Dendritic cell treated with granulocyte-macrophage colony-stimulating factor and Interleukin-4, amounts not matched to agents 40 ng/mL and 50 ng/mL, for 4 days (primary cell): ENCODE measurements at regions not wholly inside any gene's neighbourhood (a gene's known extent, or its start where the extent isn't known, plus 50 kb on each side); places are given as distances from the start of the nearest gene placed in this dataset.
"Not testable (repeated sequence)": the region's sequence is repeated elsewhere in the genome, so short reads cannot be mapped to it uniquely, and the experiment has no call there.

Experiments used
- H3K27ac Mint-ChIP-seq: one replicate; pipeline ENCODE4 v1.8.0; 2022; ENCODE audit warnings: mild to moderate bottlenecking, mixed read lengths
- H3K27me3 Mint-ChIP-seq: one replicate; pipeline ENCODE4 v1.8.0; 2022; ENCODE audit warnings: mild to moderate bottlenecking, mixed read lengths
- H3K36me3 Mint-ChIP-seq: one replicate; pipeline ENCODE4 v1.8.0; 2022; ENCODE audit warnings: low read depth, mixed read lengths
- H3K4me1 Mint-ChIP-seq: one replicate; pipeline ENCODE4 v1.8.0; 2022; ENCODE audit warnings: low read depth, mixed read lengths
- H3K4me3 Mint-ChIP-seq: one replicate; pipeline ENCODE4 v1.8.0; 2022; ENCODE audit warnings: mild to moderate bottlenecking, moderate library complexity, mixed read lengths
- H3K9me3 Mint-ChIP-seq: one replicate; pipeline ENCODE4 v1.8.0; 2022; ENCODE audit warnings: mixed read lengths
- intact Hi-C: fragments of 100-400 bp; cut with micrococcal nuclease; formaldehyde crosslinking; loops from one replicate; pipeline ENCODE4 v1.15.0; 2022

DNA sequence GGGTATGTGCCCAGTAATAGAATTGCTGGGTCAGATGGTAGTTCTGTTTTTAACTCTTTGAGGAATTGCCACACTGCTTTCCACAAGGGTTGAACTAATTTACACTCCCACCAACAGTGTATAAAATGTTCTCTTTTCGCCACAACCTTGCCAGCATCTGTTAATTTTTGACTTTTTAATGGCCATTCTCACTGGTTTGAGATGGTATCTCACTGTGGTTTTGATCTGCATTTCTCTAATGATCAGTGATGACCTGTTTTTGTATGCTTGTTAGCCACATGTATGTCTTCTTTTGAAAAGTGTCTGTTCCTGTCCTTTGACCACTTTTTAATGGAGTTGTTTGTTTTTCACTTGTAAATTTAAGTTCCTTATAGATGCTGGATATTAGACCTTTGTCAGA is 486.2 kb upstream of the TNP1 start:
- peaks cover 86% of the 10 kb centered on the region for H3K27me3 Mint-ChIP-seq
- H3K4me3 Mint-ChIP-seq, H3K27ac Mint-ChIP-seq, intact Hi-C loops, H3K36me3 Mint-ChIP-seq, H3K4me1 Mint-ChIP-seq: not testable (repeated sequence)
- H3K9me3 Mint-ChIP-seq, result peaks cover 36% of the 10 kb centered on the region

DNA sequence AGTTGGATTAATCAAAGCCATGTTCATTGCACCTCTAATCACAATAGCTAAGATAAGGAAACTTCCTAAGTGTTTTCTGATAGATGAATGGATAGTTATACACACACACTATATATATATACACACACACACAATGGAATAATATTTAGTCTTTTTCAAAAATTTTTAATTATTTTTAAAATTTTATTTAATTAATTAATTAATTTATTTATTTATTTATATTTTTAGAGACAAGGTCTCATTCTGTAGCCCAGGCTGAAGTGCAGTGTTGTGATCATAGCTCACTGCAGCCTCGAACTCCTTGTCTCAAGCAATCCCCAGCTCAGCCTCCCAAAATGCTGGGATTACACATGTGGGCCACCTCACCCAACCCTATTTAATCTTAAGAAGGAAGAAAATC is 481.0 kb upstream of the TNP1 start:
- H3K27ac Mint-ChIP-seq, result no peak overlapping the region
- H3K27me3 Mint-ChIP-seq, result peaks cover 66% of the 10 kb centered on the region
- H3K4me1 Mint-ChIP-seq, result no peaks in the 10 kb centered on the region
- no peaks in the 10 kb centered on the region for H3K36me3 Mint-ChIP-seq
- no peaks in the 10 kb centered on the region for H3K9me3 Mint-ChIP-seq
- intact Hi-C loops, result no loop called here
- H3K4me3 Mint-ChIP-seq, result no peak overlapping the region

DNA sequence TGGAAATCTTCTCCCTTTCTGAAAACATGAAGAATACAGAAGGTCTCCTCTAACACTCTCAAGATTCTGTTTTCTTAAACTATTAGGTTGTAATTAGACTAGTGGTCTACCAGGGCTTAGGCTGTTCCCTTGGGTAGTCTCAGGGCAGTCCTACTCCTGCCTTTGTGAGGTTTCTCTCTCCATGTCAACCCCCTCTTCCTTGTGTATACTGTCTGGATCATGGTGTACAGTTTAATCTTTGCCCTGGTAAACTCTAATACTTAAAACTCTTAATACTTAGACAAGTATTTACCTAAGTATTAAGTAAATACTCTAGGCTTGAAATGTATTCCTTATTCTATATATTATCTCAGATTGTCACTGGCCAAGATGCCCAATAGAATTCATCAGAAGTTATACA is 480.3 kb upstream of the TNP1 start:
- Mint-ChIP-seq H3K27me3 (peaks cover 64% of the 10 kb centered on the region), H3K27ac (no peak overlapping the region), H3K9me3 (no peaks in the 10 kb centered on the region), H3K4me3 (no peak overlapping the region), H3K36me3 (no peaks in the 10 kb centered on the region), H3K4me1 (no peaks in the 10 kb centered on the region)
- intact Hi-C loops, result no loop called here

DNA sequence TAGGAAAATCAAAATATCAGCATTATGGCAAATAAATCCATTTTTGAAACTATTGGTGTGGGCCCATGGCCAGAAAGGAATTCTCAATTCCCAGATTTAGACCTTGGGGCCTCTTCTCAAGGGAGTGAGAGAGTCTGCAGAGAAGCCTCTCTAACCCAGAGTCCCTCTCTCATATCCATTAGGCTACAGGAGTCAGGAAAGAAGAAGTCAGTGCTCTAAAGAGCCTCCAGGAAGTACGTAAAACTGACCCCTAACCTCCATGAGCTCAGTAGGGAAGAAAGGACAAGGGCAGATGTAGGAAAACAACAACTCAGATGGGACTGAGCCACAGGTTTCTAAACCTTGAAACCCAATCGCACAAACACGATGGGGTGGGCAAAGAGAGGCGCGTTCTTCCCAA is 479.9 kb upstream of the TNP1 start:
- intact Hi-C loops, result no loop called here
- Mint-ChIP-seq H3K9me3 (no peaks in the 10 kb centered on the region), H3K4me1 (no peaks in the 10 kb centered on the region), H3K27me3 (peaks cover 62% of the 10 kb centered on the region), H3K36me3 (no peaks in the 10 kb centered on the region), H3K27ac (no peak overlapping the region), H3K4me3 (no peak overlapping the region)

DNA sequence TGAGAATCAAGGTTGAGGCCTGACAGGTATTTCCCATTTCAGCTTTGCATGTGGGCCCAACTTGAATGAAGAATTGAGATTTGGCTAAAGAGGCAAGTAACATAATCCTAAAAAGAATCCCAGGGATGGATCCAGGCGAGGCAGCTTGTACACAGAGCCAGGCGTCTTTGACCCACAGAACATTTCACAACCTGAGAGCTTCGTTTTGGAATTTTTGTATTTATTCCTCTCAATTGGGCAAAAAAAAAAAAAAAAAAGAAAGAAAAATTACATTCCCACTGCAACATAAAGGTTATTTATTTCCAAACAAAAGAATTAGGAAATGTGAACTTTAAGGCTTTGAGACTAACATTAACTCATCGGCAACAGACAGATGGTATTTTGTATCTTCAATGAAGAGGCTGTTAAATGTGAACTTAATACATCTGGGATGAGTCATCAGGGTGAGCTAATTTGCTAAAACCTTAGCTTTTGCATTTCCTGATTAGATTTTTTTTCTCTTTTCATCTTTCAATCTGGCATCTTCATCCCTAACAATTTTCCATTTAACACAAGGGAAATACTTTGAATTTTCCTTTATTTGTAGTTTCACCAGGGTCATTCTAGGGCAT is 478.5 kb upstream of the TNP1 start:
- intact Hi-C loops, result no loop called here
- Mint-ChIP-seq H3K27me3 (peaks cover 61% of the 10 kb centered on the region), H3K36me3 (no peaks in the 10 kb centered on the region), H3K4me3 (no peak overlapping the region), H3K9me3 (no peaks in the 10 kb centered on the region), H3K4me1 (no peaks in the 10 kb centered on the region), H3K27ac (no peak overlapping the region)

DNA sequence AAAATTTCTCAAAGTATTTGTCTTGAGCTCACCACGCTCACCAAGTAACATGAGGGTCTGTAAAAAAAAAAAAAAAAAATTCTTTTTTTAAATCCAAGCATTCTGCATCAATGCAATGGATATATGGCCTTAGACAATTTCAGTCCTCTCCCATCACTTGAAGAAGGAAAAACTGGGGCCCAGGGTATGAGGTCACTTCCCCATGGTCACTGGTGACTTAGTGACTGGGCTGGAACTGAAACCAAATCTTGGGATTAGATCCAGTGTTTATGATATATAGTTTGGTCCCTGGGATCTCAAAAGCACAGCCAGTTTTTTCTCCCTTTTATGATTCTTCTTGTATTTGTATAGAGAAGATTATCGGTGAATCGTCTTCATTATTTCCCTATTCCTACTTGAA is 477.9 kb upstream of the TNP1 start:
- Mint-ChIP-seq H3K4me3 (no peak overlapping the region), H3K36me3 (no peaks in the 10 kb centered on the region), H3K9me3 (no peaks in the 10 kb centered on the region), H3K27me3 (peaks cover 58% of the 10 kb centered on the region), H3K27ac (no peak overlapping the region), H3K4me1 (no peaks in the 10 kb centered on the region)
- intact Hi-C loops, result no loop called here

DNA sequence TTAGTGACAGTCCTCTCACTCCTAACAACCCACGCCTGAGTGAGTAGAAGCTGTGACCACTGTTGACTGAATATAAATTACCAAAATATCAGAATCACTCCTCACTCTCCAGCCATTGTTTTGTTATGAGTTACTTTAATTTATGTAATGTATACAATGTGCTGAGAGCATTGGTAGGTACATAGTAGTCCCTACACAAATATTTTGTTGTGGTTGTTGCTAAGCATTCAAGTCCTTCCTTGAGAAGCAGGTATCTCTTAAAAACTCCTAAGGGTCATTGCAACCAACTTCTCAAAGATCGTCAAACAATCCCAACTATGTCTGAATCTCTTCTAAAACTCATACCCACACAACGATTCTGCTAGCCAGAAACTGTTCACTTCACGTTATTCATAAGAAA is 476.8 kb upstream of the TNP1 start:
- no peak overlapping the region for H3K27ac Mint-ChIP-seq
- H3K27me3 Mint-ChIP-seq, result peaks cover 59% of the 10 kb centered on the region
- H3K4me1 Mint-ChIP-seq, result no peaks in the 10 kb centered on the region
- H3K9me3 Mint-ChIP-seq, result no peaks in the 10 kb centered on the region
- H3K4me3 Mint-ChIP-seq, result no peak overlapping the region
- intact Hi-C loops, result no loop called here
- H3K36me3 Mint-ChIP-seq, result no peaks in the 10 kb centered on the region

DNA sequence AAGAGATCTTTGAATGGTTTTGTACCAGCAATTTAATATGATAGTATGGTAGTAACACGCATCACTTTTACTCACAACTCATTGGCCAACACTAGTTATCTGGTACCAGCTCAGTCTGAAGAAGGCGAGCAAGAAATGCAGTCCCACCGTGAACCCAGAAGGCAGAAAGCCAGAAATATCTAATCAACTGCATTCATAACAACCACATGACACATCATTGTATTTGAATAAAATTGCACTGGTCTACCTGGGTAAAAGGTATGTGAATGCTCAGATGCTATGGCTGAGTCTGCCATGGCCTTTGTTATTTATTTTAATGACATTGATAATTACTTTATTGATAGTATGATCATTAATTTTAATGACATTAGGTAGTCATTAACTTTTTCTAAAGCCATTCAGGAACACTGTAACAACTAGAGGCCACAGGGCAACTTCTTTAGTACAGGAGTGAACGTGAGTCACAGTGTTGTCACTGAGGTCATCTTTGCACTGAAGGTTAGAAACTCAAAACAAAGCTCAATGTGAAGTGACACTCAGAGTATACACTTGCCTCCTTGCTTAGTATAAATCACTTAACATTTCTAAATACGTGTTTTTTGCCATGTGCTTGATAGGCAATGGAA is 475.6 kb upstream of the TNP1 start:
- Mint-ChIP-seq H3K9me3 (no peaks in the 10 kb centered on the region), H3K27ac (no peak overlapping the region), H3K36me3 (no peaks in the 10 kb centered on the region), H3K4me1 (no peaks in the 10 kb centered on the region), H3K4me3 (no peak overlapping the region), H3K27me3 (peaks cover 67% of the 10 kb centered on the region)
- intact Hi-C loops, result no loop called here

DNA sequence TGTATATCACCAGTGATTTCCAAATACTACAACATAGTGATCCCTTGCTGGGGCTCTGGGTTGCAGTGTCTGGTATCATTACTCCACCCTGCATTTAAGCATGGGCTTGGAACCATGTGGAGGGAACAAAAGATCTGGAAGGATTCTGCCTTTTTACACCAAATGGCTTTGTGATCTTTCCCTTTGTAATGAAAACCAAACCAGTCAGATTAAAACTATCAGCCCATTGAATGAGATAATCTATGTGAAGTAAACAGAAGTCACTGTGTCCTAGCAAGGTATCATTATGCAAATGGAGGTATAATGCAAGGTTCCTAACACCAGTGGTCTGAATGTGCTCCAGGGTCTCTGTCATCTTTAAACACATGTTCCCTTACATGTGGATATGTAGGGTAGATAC is 474.7 kb upstream of the TNP1 start:
- H3K27me3 Mint-ChIP-seq, result peaks cover 72% of the 10 kb centered on the region
- intact Hi-C loops, result no loop called here

DNA sequence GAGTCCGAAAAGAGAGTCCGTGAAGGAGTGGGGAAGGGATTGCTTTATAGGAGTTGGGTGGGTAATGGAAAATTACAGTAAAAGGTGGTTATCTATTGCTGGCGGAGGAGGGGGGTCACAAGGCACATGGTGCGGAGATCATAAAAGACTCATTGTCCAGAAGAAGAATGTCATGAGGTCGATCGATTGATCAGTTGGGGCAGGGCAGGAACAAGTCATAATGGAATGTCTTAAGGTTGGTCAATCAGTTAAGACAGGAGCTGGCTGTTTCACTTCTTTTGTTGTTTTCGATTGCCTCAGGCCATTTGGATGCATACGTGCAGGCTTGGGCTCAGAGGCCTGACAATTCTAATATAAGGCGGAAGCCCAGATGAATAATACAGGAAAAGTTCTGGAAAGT is 473.0 kb upstream of the TNP1 start:
- H3K9me3 Mint-ChIP-seq, result no peaks in the 10 kb centered on the region
- no peak overlapping the region for H3K27ac Mint-ChIP-seq
- H3K36me3 Mint-ChIP-seq, result no peaks in the 10 kb centered on the region
- no peak overlapping the region for H3K4me3 Mint-ChIP-seq
- intact Hi-C loops, result no loop called here
- H3K4me1 Mint-ChIP-seq, result no peaks in the 10 kb centered on the region
- peaks cover 73% of the 10 kb centered on the region for H3K27me3 Mint-ChIP-seq

More for the DNA sequence above, 474.7 kb upstream of the TNP1 start:
- Mint-ChIP-seq H3K4me3 (no peak overlapping the region), H3K27ac (no peak overlapping the region), H3K4me1 (no peaks in the 10 kb centered on the region), H3K9me3 (no peaks in the 10 kb centered on the region), H3K36me3 (no peaks in the 10 kb centered on the region)

DNA sequence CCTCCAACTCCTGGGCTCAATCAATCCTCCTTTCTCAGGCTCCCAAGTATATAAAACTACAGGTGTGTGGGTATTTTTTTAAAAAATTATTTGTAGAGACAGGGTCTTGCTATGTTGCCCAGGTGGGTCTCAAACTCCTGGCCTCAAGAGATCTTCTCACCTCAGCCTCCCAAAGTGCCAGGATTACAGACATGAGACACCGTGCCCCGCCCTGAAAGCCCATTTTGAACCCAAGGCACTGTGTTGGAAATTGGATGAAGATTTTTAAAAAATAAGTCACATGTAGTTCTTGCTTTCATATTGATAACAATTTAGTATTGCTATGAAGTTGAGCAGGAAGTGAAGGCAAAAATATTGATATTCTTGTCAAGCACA is 472.5 kb upstream of the TNP1 start:
- peaks cover 76% of the 10 kb centered on the region for H3K27me3 Mint-ChIP-seq
- H3K4me3 Mint-ChIP-seq, result no peak overlapping the region
- no peak overlapping the region for H3K27ac Mint-ChIP-seq

DNA sequence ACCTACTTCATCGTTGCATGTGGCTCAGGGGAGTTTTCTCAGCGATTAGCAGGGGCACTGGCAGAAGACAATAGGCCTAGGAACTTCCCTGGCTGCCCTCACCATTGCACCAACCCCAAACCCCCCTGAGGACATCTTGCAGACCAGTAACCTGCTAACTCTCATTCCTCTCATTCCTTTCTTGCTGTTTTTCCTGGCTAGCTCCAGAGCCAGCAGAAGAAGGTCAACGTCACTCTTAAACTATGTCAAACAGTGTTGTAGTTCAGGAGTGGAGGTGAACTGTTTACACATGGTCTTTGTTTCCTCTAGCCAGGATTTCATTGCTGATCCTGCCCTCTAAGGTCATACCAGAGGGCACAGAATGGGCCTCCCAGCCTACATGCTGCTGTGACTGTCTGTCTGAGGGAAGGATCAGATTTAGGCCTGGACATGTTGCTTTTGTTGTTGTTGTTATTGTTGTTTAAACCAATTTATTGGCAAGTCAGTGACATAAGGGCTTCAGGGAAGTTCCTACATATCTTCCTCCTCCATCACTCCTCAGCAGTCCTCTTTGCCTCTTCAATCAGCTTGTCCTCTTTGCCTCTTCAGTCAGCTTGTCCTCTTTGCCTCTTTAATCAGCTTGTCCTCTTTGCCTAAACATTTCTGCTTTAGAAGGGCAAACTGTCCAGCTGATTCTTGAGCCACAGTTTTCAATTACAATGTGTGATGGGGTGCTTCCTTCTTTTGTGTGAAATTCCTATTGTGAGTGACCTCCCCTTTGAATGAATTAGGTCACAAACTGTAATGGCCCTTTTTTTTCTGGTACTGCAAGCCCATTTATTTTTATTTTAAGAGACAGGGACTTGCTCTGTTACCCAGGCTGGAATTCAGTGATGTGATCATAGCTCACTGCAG is 471.9 kb upstream of the TNP1 start:
- H3K36me3 Mint-ChIP-seq, result no peaks in the 10 kb centered on the region
- H3K4me1 Mint-ChIP-seq, result no peaks in the 10 kb centered on the region
- H3K27me3 Mint-ChIP-seq, result peaks cover 74% of the 10 kb centered on the region
- intact Hi-C loops, result no loop called here
- H3K4me3 Mint-ChIP-seq, result no peak overlapping the region
- H3K9me3 Mint-ChIP-seq, result no peaks in the 10 kb centered on the region
- no peak overlapping the region for H3K27ac Mint-ChIP-seq

More for the DNA sequence above, 472.5 kb upstream of the TNP1 start:
- Mint-ChIP-seq H3K9me3 (no peaks in the 10 kb centered on the region), H3K36me3 (no peaks in the 10 kb centered on the region), H3K4me1 (no peaks in the 10 kb centered on the region)
- intact Hi-C loops, result no loop called here

DNA sequence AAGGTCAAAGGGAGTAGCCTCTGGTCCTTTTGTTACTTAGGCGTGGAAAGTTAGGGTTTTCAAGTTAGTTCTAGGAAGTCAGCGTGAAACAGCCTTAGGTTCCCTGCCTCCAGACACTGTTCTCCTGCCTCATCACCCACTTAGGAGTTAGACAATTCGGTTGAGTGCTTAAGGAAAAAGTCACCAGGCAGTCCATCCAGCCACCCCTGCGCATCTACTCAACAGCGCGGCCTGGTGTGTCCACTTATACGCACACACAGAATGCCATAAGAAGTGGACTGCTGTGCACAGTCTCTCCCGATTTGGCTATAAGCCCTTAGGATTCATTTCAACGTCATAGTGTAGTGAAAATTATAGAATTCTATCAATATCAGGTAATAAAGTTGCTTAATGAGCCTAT is 470.8 kb upstream of the TNP1 start:
- H3K36me3 Mint-ChIP-seq, result no peaks in the 10 kb centered on the region
- intact Hi-C loops, result no loop called here
- H3K4me1 Mint-ChIP-seq, result no peaks in the 10 kb centered on the region
- H3K27ac Mint-ChIP-seq, result no peak overlapping the region
- H3K9me3 Mint-ChIP-seq, result no peaks in the 10 kb centered on the region
- peaks cover 79% of the 10 kb centered on the region for H3K27me3 Mint-ChIP-seq
- H3K4me3 Mint-ChIP-seq, result no peak overlapping the region

DNA sequence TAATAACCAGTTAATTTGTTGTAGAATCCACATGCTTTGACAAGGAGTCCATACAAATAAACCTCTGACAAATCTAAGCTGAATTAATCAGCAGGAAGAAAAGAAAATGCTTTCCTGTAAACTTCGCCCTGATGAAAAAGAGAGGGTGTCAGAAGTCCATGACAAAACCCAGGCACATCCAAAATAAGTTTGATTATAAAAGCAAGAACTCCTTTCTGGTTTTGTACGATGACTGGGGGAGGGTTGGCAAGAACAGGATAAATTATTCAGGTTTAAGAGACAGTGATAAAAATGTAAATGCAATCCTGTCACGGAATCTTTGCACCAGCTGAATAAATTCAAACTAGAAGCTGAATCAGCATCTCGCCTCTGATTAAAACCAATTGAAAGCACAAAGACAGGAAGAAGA is 469.2 kb upstream of the TNP1 start:
- peaks cover 86% of the 10 kb centered on the region for H3K27me3 Mint-ChIP-seq
- no peak overlapping the region for H3K4me3 Mint-ChIP-seq
- no peaks in the 10 kb centered on the region for H3K36me3 Mint-ChIP-seq
- no peaks in the 10 kb centered on the region for H3K4me1 Mint-ChIP-seq
- intact Hi-C loops, result no loop called here
- peaks cover 11% of the 10 kb centered on the region for H3K9me3 Mint-ChIP-seq
- H3K27ac Mint-ChIP-seq, result no peak overlapping the region
